IMR-90 (cell line): ENCODE measurements at regions not wholly inside any gene's neighbourhood (a gene's known extent, or its start where the extent isn't known, plus 50 kb on each side); places are given as distances from the start of the nearest gene placed in this dataset.

Experiments used
- ATAC-seq: fragments of 200-7000 bp; cut with Tn5 transposase; 2 replicates; pipeline ENCODE4 v1.9.1; 2020; ENCODE audit warnings: low read depth, mild to moderate bottlenecking, moderate library complexity
- BruUV-seq: library from RNA; stranded (reverse); fragments of 400-500 nt; replicated peaks from 2 replicates; lab custom pipeline; 2021; lab: Mats Ljungman, UMichigan
- CTCF ChIA-PET: fragments of 300-600 bp; formaldehyde crosslinking; extraction: SDS; loops from one replicate; lab custom pipeline; 2021; ENCODE audit warnings: antibody characterized with exemption; lab: Yijun Ruan, JAX
- POLR2A ChIA-PET: fragments of 300-600 bp; sonication (Branson Sonifier 250); formaldehyde crosslinking; loops from one replicate; lab custom pipeline; 2022; ENCODE audit warnings: antibody characterized with exemption; ENCODE audit not compliant: unreplicated experiment; lab: Charles Lee
- DNase-seq: peaks from one replicate; pipeline ENCODE4 v3.0.0; 2013
- H2AFZ ChIP-seq: replicated peaks from 2 replicates; pipeline ENCODE3; 2013; ENCODE audit warnings: low read length, mild to moderate bottlenecking; ENCODE audit not compliant: poor library complexity
- H2AK5ac ChIP-seq: 2 replicates; pipeline ENCODE4 v1.6.1; 2013; ENCODE audit warnings: low read depth, low read length, inconsistent platforms
- H2AK9ac ChIP-seq: replicated peaks from 2 replicates; pipeline ENCODE3; 2013; ENCODE audit warnings: mild to moderate bottlenecking, low read depth, low read length, moderate library complexity; ENCODE audit not compliant: poor library complexity
- H2BK120ac ChIP-seq: 2 replicates; pipeline ENCODE4 v1.6.1; 2013; ENCODE audit warnings: low read depth, low read length, inconsistent platforms
- H2BK15ac ChIP-seq: 3 replicates; pipeline ENCODE4 v1.6.1; 2013; ENCODE audit warnings: low read depth, low read length, inconsistent platforms
- H2BK20ac ChIP-seq: 2 replicates; pipeline ENCODE4 v1.6.1; 2013; ENCODE audit warnings: low read depth, mild to moderate bottlenecking, inconsistent platforms, low read length, moderate library complexity
- H2BK5ac ChIP-seq: 2 replicates; pipeline ENCODE4 v1.6.1; 2013; ENCODE audit warnings: mild to moderate bottlenecking, low read depth, low read length, inconsistent platforms; ENCODE audit not compliant: poor library complexity, severe bottlenecking
- H3K14ac ChIP-seq: replicated peaks from 2 replicates; pipeline ENCODE4 v1.6.1; 2013; ENCODE audit warnings: low read depth, low read length, inconsistent platforms
- H3K18ac ChIP-seq: 2 replicates; pipeline ENCODE4 v1.6.1; 2013; ENCODE audit warnings: low read depth, low read length, control low read depth
- H3K23ac ChIP-seq: 2 replicates; pipeline ENCODE4 v1.6.1; 2013; ENCODE audit warnings: low read depth, low read length, inconsistent platforms
- H3K27ac ChIP-seq: 2 replicates; pipeline ENCODE4 v1.5.1; 2013; ENCODE audit warnings: mild to moderate bottlenecking, control low read depth, low read length; ENCODE audit not compliant: insufficient read depth
- H3K27me3 ChIP-seq: 2 replicates; pipeline ENCODE4 v1.6.1; 2013; ENCODE audit warnings: low read length; ENCODE audit not compliant: control insufficient read depth, insufficient read depth
- H3K36me3 ChIP-seq: 2 replicates; pipeline ENCODE4 v1.6.1; 2013; ENCODE audit warnings: low read length, mixed read lengths; ENCODE audit not compliant: control insufficient read depth, insufficient read depth
- H3K4ac ChIP-seq: 2 replicates; pipeline ENCODE4 v1.6.1; 2013; ENCODE audit warnings: low read depth, low read length, inconsistent platforms
- H3K4me1 ChIP-seq: 2 replicates; pipeline ENCODE4 v1.6.1; 2013; ENCODE audit warnings: low read length, mixed read lengths; ENCODE audit not compliant: control insufficient read depth, insufficient read depth
- H3K4me2 ChIP-seq: 2 replicates; pipeline ENCODE4 v1.6.1; 2013; ENCODE audit warnings: low read depth, mild to moderate bottlenecking, control low read depth, low read length, moderate library complexity
- H3K4me3 ChIP-seq: 2 replicates; pipeline ENCODE4 v1.5.1; 2013; ENCODE audit warnings: low read depth, mild to moderate bottlenecking, control low read depth, low read length, moderate library complexity; ENCODE audit not compliant: insufficient read depth
- H3K56ac ChIP-seq: 2 replicates; pipeline ENCODE4 v1.6.1; 2013; ENCODE audit warnings: low read length, inconsistent platforms; ENCODE audit not compliant: insufficient read depth; ENCODE audit errors: extremely low read depth
- H3K79me1 ChIP-seq, 2 experiments: 2 replicates each; pipeline ENCODE4 v1.6.1; 2013; ENCODE audit warnings: low read length in 2 of 2, inconsistent platforms in 1 of 2, low read depth in 1 of 2
- H3K9ac ChIP-seq: 2 replicates; pipeline ENCODE4 v1.6.1; 2013; ENCODE audit warnings: low read depth, low read length, control low read depth
- H3K9me1 ChIP-seq: 2 replicates; pipeline ENCODE4 v1.6.1; 2013; ENCODE audit warnings: low read length, inconsistent platforms; ENCODE audit not compliant: insufficient read depth
- H3K9me3 ChIP-seq: 2 replicates; pipeline ENCODE4 v1.6.1; 2013; ENCODE audit warnings: low read length; ENCODE audit not compliant: control insufficient read depth, insufficient read depth
- H4K20me1 ChIP-seq: 2 replicates; pipeline ENCODE4 v1.6.1; 2013; ENCODE audit warnings: low read length, inconsistent platforms; ENCODE audit not compliant: insufficient read depth
- H4K5ac ChIP-seq: 2 replicates; pipeline ENCODE4 v1.6.1; 2013; ENCODE audit warnings: mild to moderate bottlenecking, low read depth, low read length, control low read depth
- H4K8ac ChIP-seq, 2 experiments: 2 replicates each; pipeline ENCODE4 v1.6.1; 2013; ENCODE audit warnings: low read depth in 2 of 2, low read length in 2 of 2, control low read depth in 1 of 2, inconsistent platforms in 1 of 2
- H4K91ac ChIP-seq: 2 replicates; pipeline ENCODE4 v1.6.1; 2013; ENCODE audit warnings: low read depth, low read length, inconsistent platforms; ENCODE audit not compliant: insufficient read depth
- BHLHE40 ChIP-seq: fragments of 150-350 bp; IDR thresholded peaks from 2 replicates; pipeline ENCODE4 v1.6.1; 2016; ENCODE audit warnings: mild to moderate bottlenecking, low read depth, low read length
- CTCF ChIP-seq: conservative IDR thresholded peaks from 2 replicates; pipeline ENCODE4 v1.5.1; 2012; ENCODE audit warnings: mild to moderate bottlenecking, low read depth, low read length, improper control_type of control experiment
- MAFK ChIP-seq: IDR thresholded peaks from 2 replicates; pipeline ENCODE4 v1.6.1; 2012; ENCODE audit warnings: low read depth, low read length, improper control_type of control experiment
- MAZ ChIP-seq: IDR thresholded peaks from 2 replicates; pipeline ENCODE4 v1.6.1; 2012; ENCODE audit warnings: low read depth, mild to moderate bottlenecking, low read length, improper control_type of control experiment, moderate library complexity, borderline replicate concordance
- NFE2L2 ChIP-seq: fragments of 150-350 bp; IDR thresholded peaks from 2 replicates; pipeline ENCODE4 v1.6.1; 2016; ENCODE audit warnings: low read depth, mild to moderate bottlenecking, low read length
- RFX5 ChIP-seq: IDR thresholded peaks from 2 replicates; pipeline ENCODE4 v1.8.0; 2012; ENCODE audit warnings: low read depth, mild to moderate bottlenecking, low read length, moderate library complexity
- SMC3 ChIP-seq: fragments of 150-350 bp; IDR thresholded peaks from 2 replicates; pipeline ENCODE4 v1.6.1; 2016; ENCODE audit warnings: low read depth, mild to moderate bottlenecking, antibody characterized with exemption, low read length, moderate library complexity
- USF2 ChIP-seq: fragments of 150-350 bp; IDR thresholded peaks from 2 replicates; pipeline ENCODE4 v1.6.1; 2017; ENCODE audit warnings: mild to moderate bottlenecking, antibody characterized with exemption, low read length, low read depth
- WGBS, 2 experiments: methylation state at CpG; one replicate each; pipeline versions ENCODE4 v1.1.5 to v1.1.7; 2013; ENCODE audit warnings: missing lambda C conversion rate in 2 of 2; ENCODE audit not compliant: insufficient read length in 1 of 2; ENCODE audit errors: extremely low coverage in 2 of 2; 5-methylcytosine and 5-hydroxymethylcytosine counted together
- dilution Hi-C: fragments of 300-500 bp; cut with HindIII; formaldehyde crosslinking; loops from one replicate; pipeline ENCODE4 v1.14.3; 2018; ENCODE audit warnings: low sequenced_read_pairs; ENCODE audit not compliant: unreplicated experiment
- in situ Hi-C: fragments of 300-500 bp; cut with MboI; formaldehyde crosslinking; loops from 3 replicates; pipeline ENCODE4 v1.14.3; 2019; ENCODE audit warnings: low sequenced_read_pairs, inconsistent platforms, mixed read lengths
- intact Hi-C: fragments of 100-400 bp; cut with micrococcal nuclease; formaldehyde crosslinking; loops from 2 replicates; pipeline ENCODE4 v1.10.0; 2022

GRCh38 chr4:155530857-155531256 lies 135.8 kb upstream of the GUCY1A1 start:
- H4K91ac ChIP-seq, result no peak overlapping the region
- H3K18ac ChIP-seq, result no peak overlapping the region
- no peak overlapping the region for H2BK5ac ChIP-seq
- no peaks in the 10 kb centered on the region for H3K36me3 ChIP-seq
- no peak overlapping the region for H2AK9ac ChIP-seq
- H3K14ac ChIP-seq, result no peak overlapping the region
- no peak overlapping the region for H3K9ac ChIP-seq
- H3K27ac ChIP-seq, result no peak overlapping the region
- 100% methylated on average over 1 of the region's 5 CpGs; no CpG with 5 or more reads in 1 of the 2 experiments for WGBS, 2 experiments
- H4K5ac ChIP-seq, result no peak overlapping the region
- ChIA-PET POLR2A (no interaction called here), CTCF (no interaction called here)
- H2BK15ac ChIP-seq, result no peak overlapping the region
- no peak overlapping the region for H2AFZ ChIP-seq
- H2BK120ac ChIP-seq, result no peak overlapping the region
- BruUV-seq, result no TSS peak
- TF ChIP-seq RFX5, result no peak
- TF ChIP-seq BHLHE40, result no peak
- TF ChIP-seq CTCF, result no peak
- TF ChIP-seq MAFK, result no peak
- no peak for TF ChIP-seq NFE2L2
- TF ChIP-seq MAZ, result no peak
- no peak for TF ChIP-seq USF2
- no peak for TF ChIP-seq SMC3
- H4K8ac ChIP-seq, result no peak overlapping the region
- no peaks in the 10 kb centered on the region for H3K4me1 ChIP-seq
- H2AK5ac ChIP-seq, result no peak overlapping the region
- H3K79me1 ChIP-seq, result no peaks in the 10 kb centered on the region
- in situ Hi-C loops (no loop called here), dilution Hi-C loops (no loop called here), intact Hi-C loops (loop anchor here (5.0 kb wide), 1 partner anchor 246 kb away; no protein-coding TSS in a partner anchor)
- H3K4me3 ChIP-seq, result no peak overlapping the region
- H3K9me1 ChIP-seq, result no peaks in the 10 kb centered on the region
- no peaks in the 10 kb centered on the region for H3K9me3 ChIP-seq
- H3K4me2 ChIP-seq, result no peak overlapping the region
- no peak overlapping the region for H3K4ac ChIP-seq
- no peak overlapping the region for H2BK20ac ChIP-seq
- no peak overlapping the region for H3K23ac ChIP-seq
- H3K27me3 ChIP-seq, result no peaks in the 10 kb centered on the region; the same call in 1 of the 2 replicates
- DNase-seq, result no peak
- ATAC-seq, result no peak
- H3K56ac ChIP-seq, result no peak overlapping the region
- H4K20me1 ChIP-seq, result no peaks in the 10 kb centered on the region
